GM19395 (cell line): ENCODE measurements at regions not wholly inside any gene's neighbourhood (a gene's known extent, or its start where the extent isn't known, plus 50 kb on each side); places are given as distances from the start of the nearest gene placed in this dataset.
"Not testable (repeated sequence)": the region's sequence is repeated elsewhere in the genome, so short reads cannot be mapped to it uniquely, and the experiment has no call there.

Experiments used
- ATAC-seq: cut with Tn5 transposase; IDR thresholded peaks from one replicate; pipeline ENCODE4 v1.9.1; 2021; ENCODE audit warnings: mild to moderate bottlenecking, moderate library complexity; ENCODE audit not compliant: unreplicated experiment

DNA sequence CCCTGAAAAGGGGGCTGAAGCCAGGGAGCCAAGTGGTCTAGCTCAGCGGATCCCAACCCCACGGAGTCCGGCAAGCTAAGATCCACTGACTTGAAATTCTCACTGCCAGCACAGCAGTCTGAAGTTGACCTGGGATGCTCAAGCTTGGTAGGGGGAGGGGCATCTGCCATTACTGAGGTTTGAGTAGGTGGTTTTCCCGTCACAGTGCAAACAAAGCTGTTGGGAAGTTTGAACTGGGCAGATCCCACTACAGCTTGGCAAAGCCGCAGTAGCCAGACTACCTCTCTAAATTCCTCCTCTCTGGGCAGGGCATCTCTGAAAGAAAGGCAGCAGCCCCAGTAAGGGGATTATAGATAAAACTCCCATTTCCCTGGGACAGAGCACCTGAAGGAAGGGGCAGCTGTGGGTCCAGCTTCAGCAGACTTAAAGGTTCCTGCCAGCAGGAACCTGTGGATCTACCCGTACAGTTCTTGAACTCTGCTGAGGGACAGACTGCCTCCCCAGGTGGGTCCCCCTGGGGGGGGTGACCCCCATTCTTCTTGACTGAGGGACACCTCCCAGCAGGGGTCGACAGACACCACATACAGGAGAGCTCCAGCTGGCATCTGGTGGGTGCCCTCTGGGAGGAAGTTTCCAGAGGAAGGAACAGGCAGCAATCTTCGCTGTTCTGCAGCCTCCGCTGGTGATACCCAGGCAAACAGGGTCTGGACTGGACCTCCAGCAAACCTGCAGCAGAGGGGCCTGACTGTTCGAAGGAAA is 156.4 kb upstream of the ETV3 start:
- not testable (repeated sequence) for ATAC-seq

DNA sequence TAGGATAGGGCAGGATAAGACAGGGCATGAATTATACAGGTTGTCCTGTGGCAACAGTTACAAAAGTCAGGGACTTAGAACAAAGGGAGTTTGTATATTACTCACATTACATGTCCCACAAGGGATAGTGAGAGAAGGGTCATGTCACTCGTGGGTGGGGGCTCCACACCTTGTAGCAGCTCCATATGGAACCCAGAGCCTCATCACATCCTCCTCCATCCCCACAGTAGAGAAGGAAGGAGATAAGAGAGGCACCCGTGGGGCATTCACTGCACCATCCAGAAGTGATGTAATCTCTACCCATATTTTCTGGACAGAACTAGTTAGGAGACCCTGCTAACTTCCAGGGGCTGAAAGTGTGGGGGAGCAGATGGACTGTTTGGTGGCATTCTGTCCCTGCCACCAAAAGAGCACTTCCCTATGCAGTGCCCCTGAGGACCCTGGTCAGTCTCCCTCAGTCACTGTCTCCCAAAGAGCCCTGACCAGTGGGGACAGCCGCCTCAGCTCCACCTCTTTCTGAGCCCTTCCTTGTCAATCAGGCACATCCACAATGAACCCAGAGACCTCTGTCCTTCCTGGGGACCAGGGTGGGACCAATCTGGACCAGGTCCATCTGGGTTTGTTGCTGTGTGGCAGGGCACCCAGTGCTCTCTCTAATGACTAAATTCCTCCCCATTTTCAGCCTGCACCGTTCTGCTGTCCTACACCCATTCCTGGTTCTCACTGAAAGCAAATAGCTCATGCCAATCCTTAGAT is 154.8 kb upstream of the ETV3 start:
- ATAC-seq: no peak

DNA sequence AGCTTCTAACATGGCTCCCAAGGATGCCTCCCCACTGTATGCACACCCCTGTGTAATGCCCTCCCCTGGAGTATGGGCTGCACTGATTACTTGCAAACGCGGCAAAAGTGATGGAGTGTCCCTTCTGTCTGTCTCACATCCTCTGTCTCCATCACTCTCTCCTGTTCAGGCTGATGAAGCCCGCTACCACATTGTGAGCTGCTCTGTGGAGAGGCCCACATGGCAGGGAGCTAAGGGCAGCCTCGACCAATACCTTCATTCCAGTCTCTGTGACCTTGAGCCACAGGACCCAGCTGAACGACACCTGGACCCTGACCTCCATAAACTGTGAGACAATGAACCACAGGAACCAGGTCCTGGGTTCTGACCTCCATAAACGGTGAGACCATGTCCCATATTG is 154.1 kb upstream of the ETV3 start:
- ATAC-seq: no peak

DNA sequence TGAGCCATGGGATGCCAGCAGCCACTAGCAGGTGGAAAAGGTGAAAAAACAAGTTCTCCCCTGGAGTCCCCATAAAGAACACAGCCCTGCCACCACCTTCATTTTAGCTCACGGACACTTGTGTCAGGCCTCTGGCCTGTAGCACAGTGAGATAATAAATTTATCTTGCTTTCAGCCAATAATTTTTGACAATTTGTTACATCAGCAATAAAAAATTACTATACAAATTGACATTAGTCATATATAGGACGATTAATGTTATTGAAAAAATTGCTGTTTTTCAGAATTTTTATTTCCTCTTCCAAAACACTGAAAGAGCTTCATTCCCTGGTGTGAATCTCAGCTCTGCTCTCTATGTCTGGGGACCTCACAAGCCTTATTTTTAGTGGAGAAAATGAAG is 152.9 kb upstream of the ETV3 start:
- no peak for ATAC-seq

DNA sequence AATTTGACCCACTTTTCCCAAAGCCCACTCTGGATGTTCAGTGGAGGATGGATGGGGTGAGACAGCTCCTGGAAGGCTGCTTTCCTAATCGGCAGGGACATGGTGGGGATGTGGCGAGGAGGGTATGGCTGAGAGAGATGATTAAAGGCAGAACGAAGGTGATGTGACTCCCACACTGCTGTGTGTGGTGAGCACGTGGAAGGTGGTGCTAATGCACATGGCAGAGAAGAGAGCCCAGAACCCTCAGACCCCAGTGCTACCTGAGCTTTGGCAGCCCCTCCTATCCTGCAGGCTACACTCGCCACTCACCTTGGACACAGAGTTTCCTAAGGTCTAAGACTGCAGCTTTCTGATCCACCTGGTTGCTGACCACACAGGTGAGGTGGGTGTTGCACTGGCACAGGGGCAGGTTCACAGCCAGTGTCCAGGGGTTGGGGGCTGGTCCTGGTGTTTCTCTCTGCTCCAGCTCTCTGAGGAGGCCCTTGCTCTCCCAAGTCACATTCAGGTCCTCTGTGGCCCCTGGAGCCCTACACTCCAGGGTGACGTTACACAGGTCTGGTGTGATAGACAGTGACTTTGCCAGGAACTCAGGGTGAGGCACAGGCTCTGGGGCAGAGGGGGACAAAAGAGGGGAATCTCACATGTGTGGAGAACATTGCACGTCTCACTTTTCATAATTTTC is 151.4 kb upstream of the ETV3 start:
- ATAC-seq: no peak

DNA sequence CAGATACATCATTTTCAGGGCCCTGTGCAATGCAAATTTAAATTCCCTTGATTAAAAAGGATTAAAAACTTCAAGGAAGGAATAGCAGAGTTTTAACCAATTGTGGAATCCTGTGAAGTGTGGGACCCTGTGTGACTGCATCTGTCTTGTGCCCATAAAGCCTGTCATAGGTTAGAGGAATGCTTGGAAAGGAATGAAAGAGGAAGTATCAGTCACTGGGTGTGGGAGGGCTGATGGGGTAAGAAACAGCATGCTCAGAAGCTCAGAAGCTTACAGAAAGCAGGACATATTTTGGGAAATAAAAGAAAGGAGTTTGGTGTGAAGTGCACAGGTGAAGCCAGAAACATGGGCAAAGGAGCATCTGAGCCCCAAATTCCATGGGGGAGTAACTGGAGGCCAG is 150.8 kb upstream of the ETV3 start:
- ATAC-seq: no peak

DNA sequence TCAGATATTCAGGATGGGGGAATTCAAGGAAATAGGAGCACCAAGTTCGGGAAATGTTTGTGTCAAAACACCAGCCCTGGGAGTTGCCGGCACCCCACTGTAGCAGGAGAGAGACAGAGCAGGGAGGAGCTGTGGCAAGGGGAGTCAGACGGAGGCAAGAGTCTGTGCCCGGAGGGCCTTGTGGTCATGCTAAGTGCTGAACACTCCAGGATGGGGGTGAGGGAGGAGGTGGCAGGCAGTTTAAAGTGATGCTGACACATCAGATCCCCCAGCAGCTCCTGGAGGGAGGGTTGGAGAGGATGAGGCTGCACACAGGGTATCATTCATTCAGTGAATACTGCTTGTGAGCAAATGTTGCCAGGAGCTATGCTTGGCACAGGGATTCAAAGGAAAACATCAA is 150.3 kb upstream of the ETV3 start:
- ATAC-seq: no peak

DNA sequence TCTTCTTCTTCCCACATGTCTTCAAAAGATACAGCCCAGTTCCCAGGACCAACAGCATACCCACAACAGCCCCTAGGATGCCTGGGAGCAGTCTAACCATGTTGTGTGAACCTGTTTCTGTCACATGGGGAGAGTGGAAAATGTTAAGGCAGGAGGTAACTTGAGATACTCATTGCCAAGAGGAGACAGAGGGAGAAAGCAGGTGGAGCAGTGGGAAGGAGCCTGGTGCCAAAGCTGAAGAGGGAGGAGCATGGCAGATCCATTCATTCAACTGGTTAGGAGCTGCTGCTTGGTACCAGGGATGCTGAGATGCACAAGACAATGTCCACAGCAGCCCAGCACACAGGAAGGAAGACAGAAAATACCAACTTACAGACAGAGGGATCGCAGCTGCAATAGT is 149.8 kb upstream of the ETV3 start:
- no peak for ATAC-seq

DNA sequence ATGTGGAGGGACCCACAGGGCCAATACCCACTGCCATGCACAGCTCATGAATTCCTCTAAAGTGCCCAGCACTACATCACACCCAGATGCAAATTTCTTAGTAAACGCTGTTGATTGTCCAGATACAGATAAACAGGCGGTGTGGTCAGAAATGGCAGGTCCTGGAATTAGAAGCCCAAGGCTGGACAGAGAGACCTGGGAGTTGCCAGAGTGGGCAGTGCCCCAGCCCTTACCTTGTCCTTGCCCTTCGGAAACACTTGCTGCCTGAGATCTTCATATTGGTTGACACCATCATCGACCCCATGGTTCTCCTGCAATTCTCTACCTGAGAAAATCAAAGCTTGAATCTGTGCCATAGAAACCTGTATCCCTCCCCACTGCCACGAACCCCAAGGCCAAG is 149.3 kb upstream of the ETV3 start:
- ATAC-seq: no peak

DNA sequence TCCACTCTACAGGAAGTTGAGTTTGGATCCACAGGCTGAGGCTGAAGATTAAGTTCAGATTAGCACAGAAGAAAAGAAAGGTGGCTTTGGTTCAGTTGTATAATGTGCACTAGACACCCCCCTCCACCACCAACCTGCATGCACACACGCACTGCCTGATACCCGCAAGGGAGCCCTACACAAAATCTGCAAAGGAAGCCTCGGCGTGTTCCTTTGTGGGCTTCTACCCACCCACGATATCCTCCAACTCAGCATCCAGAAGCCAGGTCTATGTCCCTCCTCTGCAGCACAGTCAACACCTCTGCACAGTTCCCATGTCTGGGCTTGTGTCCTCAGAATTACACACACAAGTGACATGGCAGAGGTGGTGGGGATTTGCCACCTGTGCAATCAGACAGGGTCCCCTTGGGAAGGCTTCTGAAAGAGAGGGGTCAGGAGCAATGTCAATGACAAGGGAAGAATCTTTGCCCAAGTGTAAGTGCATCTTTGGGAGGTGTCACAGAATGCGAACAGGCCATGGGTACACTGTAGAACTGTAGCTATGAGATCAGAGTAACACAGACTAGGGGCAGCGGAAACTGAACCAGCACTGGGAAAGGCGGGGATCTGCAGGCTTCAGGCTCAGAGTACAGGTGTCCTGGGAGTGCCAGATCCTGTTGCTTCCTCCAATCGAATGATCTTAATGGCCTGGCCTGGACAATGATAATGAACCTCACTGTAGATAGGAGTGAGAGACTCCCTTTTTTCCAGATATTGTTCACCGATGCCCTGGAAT is 148.6 kb upstream of the ETV3 start:
- no peak for ATAC-seq

DNA sequence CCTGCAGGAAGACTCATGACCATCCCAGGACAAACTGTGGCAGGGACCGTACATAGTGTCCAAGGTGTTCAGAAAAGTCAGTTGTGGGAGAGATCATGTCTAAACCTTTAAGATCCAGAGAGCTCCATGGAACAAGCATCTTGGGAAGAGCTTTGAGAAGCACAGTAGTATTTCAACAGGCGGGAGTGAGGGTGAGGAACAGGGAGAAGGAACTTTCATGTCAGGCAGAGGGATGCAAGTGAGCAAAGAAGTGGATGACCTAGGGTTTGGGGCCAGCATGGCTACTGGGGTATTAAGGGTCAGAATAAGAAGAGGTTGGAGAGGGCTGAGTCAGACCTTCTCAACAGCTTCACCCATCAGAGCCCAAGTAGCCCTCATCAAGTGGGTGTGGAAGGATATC is 147.9 kb upstream of the ETV3 start:
- no peak for ATAC-seq

DNA sequence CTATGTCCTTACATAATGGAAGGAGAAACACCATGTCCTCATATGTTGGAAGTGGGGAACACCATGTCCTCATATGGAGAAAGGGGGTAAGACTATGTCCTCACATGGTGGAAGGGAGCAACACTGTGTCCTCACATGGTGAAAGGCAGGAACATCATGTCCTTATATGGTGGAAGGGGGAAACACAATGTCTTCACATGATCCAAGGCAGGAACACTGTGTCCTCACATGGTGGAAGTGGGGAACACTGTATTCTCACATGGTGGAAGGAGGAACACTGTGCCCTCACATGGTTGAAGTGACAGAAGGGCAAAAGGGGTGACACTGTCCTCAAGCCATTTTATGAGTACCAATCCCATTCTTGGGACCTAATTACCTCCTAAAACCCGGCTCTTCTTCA is 146.3 kb upstream of the ETV3 start:
- no peak for ATAC-seq

DNA sequence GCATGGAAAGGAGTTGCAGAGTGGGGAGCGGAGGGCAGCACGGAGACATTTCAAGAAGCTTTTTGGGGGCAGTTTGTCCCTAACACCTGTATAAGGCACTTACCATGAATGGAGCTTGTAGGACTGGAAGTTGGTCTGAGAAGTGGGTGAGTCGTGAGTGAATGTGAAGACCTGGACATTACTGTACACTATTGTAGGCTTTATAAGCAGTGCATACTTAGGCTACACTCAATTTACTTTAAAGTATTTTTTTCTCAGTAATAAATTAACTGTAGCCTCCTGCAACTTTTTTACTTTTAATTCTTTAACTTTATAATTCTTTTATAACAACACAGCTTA is 141.6 kb upstream of the ETV3 start:
- no peak for ATAC-seq

DNA sequence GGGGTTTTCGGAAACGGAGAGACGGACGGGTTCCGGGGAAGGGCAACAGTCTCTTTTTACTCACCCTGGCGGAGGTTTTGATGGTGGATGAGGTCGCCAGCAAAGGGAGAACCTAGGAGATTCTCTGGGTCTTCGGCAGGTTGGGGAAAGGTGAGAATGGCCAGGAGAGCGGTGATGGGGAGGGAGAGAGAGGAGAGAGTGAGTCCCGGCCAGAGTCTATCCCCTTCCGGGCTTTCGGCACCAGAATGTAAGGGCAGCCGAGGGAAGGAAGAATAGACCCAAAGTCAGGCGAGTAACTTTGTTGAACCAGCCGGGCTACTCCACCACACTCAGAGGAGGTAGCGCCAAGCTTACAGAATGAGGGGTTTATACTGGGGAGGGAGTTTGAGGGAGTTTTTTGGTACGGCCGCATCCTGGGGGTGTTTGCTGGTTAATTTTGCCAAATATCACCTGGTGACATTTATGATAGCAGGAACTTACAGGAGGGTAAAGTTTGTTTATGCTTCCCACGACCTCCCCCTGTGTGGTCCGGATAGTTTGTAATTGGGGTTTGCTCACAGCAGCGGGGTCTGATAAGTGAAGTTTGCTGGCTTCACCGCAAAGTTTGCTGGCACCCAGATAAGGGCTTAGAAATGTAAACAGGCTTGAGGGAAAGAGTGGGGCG is 141.1 kb upstream of the ETV3 start:
- ATAC-seq: no peak

DNA sequence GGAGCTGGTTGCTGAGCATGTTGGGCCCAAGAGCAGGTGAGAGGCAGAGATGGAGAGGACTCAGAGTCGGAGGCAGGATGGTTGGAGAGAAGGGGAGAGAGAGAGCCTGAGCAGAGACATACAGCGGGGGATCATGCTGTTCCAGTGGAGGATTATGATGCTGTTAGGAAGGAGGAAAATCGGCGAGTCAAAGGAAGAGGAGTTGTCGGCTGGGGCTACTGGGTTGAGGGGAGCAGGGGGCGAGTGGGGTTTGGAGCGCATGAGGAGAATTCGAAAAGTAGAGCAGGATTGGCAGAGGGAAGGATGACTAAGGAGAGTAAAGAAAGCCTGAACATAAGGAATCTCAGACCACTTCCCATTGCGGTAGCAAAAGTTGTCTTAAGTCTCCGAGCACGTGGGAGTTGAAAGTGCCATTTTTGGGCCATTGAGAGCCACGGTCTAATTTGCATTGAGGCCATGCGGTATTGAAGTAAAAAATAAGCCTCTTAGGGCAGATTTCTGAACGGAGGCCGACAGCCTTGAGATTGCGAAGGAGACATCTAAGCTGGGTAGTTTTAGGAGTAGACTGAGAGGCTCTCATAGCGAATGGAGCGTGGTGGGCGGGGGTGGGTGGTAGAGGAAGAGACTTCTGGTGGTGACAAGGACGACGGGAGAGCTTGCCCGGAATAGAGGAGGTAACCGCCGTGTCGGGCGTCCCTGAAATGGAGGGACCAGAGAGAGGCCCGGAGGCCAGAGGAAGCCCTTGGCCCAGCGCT is 140.4 kb upstream of the ETV3 start:
- no peak for ATAC-seq

DNA sequence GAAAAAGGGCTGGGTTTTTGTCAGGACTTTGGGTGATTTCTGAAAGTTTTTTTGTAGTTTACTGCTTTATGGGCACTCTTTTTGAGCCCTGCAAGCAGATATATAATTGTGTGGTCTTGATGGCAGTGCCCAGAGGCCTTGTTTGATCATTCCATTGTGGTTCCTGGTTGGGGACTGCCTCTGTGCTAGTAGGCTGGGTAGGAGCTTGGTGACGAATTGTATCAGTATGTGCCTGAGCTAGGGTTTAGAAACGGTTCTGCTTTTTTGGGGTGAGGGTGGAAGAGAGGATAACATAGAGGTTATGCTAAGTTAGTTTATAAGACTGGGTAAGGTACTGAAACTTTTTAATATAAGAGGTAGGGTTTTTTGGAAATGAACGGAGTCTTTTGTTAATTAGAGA is 139.7 kb upstream of the ETV3 start:
- no peak for ATAC-seq

DNA sequence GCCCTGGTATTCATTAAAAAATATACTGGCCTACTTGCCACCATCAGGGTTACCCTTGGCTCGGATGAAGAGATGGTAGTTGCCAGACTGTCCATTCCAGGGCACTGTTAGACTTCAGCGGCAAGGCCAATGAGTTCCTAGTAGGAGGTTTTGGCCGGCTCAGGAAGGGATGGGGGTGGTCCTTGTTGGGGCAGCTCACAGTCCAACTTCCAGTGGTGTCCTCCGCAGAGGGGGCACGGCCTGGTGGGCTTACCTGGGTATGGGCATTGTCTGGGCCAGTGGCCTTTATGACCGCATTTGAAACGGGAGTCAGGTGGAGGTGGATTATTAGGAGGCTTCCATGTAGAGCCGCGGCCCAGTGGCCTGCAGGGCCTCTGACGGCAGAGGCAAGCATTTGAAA is 139.1 kb upstream of the ETV3 start:
- no peak for ATAC-seq

DNA sequence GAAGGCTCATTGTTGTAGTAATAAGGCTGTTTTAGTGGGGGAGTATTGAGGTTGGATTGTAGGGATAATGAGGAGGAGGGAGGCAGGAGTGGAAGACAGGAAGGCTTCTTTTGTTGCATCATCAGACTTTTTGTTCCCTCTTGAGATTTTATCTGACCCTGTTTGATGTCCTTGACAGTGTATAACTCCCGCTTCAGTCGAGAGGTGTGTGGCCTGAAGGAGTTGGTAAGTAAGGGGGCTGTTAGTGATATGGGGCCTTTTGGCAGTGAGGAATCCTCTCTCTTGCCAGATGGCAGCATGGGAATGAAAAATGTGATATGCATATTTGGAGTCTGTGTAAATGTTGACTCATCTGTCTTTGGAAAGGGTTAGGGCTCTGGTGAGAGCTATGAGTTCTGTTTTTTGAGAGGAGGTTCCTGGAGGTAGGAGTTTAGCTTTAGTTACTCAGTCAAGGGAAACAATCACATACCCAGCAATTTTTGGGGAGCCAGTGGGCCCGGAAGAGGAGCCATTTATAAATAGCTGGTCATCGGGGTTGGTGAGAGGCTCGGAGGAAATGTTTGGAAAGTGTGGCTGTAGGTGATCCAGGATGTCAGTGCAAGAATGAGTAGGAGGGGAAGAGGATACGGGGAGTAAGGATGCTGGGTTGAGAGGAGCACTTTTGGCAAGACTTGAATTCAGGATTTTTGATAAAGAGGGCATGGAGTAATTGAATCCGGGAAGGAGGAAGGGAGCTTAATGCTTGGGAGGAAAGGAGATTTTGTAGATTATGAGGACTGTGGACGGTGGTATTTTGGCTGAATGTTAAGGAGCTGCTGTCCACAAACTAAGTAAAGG is 136.7 kb upstream of the ETV3 start:
- no peak for ATAC-seq
